ENCODE measurements at regions not wholly inside any gene's neighbourhood (a gene's known extent, or its start where the extent isn't known, plus 50 kb on each side); places are given as distances from the start of the nearest gene placed in this dataset.

GRCh38 chr3:135448520-135448919 is 517.0 kb upstream of the PPP2R3A start:
- Histone ChIP-seq H3K9me3 (ENCODE audit: insufficient read depth, low read depth, low read length) (no peaks in the 10 kb centered on the region), H3K27ac (ENCODE audit: low read length) (no peak overlapping the region), H3K4me1 (ENCODE audit: insufficient read depth, low read length) (no peaks in the 10 kb centered on the region; the same call in 1 of the 2 replicates), H3K9ac (ENCODE audit: low read depth, low read length) (no peak overlapping the region), H3K4me3 (ENCODE audit: low read length) (no peak overlapping the region), H3K36me3 (ENCODE audit: insufficient read depth, low read depth, low read length) (no peaks in the 10 kb centered on the region), H3K27me3 (ENCODE audit: insufficient read depth, low read length) (no peaks in the 10 kb centered on the region)

- H3K36me3 ChIP-seq (ENCODE audit: insufficient read depth, low read depth, low read length), result no peaks in the 10 kb centered on the region
- H3K4me3 ChIP-seq (ENCODE audit: low read length), result no peak overlapping the region
- no peak overlapping the region for H3K27ac ChIP-seq (ENCODE audit: low read length)
- no peaks in the 10 kb centered on the region for H3K27me3 ChIP-seq (ENCODE audit: insufficient read depth, low read length)
- no peaks in the 10 kb centered on the region for H3K9me3 ChIP-seq (ENCODE audit: insufficient read depth, low read depth, low read length)
- H3K9ac ChIP-seq (ENCODE audit: low read depth, low read length), result no peak overlapping the region
- H3K4me1 ChIP-seq (ENCODE audit: insufficient read depth, low read length), result no peaks in the 10 kb centered on the region; the same call in 1 of the 2 replicates
Measured at GRCh38 chr3:135449046-135449445, 516.5 kb upstream of the PPP2R3A start.

DNA sequence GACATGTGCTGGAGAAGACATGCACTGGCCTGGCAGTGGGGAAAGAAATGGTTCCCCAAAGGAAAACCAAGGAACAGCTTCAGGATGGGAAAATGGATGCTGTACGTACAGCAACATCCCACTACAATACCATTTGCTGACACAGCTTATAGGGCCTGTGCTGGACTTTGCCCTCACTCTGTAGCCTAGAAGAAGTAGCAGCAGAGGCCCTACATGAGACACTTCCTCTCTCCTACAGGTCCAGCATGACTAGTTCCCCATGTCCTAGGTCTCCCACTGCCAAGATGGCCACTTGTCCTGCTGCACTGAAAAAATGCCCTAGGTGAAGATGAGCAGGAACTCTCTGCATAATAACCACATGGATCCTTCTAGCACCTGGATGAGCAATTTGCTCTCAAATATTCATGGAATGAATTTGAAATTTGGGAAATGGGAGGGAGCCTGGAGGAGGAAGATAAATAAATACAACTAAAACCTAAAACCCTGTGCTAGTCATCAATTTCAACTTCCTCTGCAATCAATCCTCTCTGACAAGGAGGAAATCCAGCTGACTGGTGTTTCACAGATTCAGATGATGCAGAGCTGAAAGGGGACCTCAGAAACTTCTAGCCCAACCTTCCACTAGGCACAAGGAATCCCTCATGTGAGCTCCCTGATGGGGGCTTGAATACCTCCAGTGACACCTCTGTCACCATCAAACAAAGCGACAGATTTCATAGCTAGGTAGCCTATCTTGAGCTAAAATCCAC is 514.3 kb upstream of the PPP2R3A start:
- Histone ChIP-seq H3K27me3 (ENCODE audit: insufficient read depth, low read length) (no peaks in the 10 kb centered on the region), H3K36me3 (ENCODE audit: insufficient read depth, low read depth, low read length) (no peaks in the 10 kb centered on the region), H3K4me3 (ENCODE audit: low read length) (no peak overlapping the region), H3K9ac (ENCODE audit: low read depth, low read length) (no peak overlapping the region), H3K4me1 (ENCODE audit: insufficient read depth, low read length) (peaks cover 4% of the 10 kb centered on the region; the same call in 1 of the 2 replicates), H3K27ac (ENCODE audit: low read length) (no peak overlapping the region), H3K9me3 (ENCODE audit: insufficient read depth, low read depth, low read length) (no peaks in the 10 kb centered on the region)

- Histone ChIP-seq H3K36me3 (ENCODE audit: insufficient read depth, low read depth, low read length) (no peaks in the 10 kb centered on the region), H3K4me1 (ENCODE audit: insufficient read depth, low read length) (peaks cover 4% of the 10 kb centered on the region; the same call in 1 of the 2 replicates), H3K27me3 (ENCODE audit: insufficient read depth, low read length) (no peaks in the 10 kb centered on the region), H3K4me3 (ENCODE audit: low read length) (no peak overlapping the region), H3K9me3 (ENCODE audit: insufficient read depth, low read depth, low read length) (no peaks in the 10 kb centered on the region), H3K9ac (ENCODE audit: low read depth, low read length) (no peak overlapping the region), H3K27ac (ENCODE audit: low read length) (no peak overlapping the region)
Measured at GRCh38 chr3:135452881-135453280, 512.6 kb upstream of the PPP2R3A start.

- no peaks in the 10 kb centered on the region for H3K9me3 ChIP-seq (ENCODE audit: insufficient read depth, low read depth, low read length)
- H3K4me1 ChIP-seq (ENCODE audit: insufficient read depth, low read length), result peaks cover 4% of the 10 kb centered on the region; the same call in 1 of the 2 replicates
- H3K9ac ChIP-seq (ENCODE audit: low read depth, low read length), result no peak overlapping the region
- H3K4me3 ChIP-seq (ENCODE audit: low read length), result no peak overlapping the region
- H3K27ac ChIP-seq (ENCODE audit: low read length), result no peak overlapping the region
- no peaks in the 10 kb centered on the region for H3K36me3 ChIP-seq (ENCODE audit: insufficient read depth, low read depth, low read length)
- no peaks in the 10 kb centered on the region for H3K27me3 ChIP-seq (ENCODE audit: insufficient read depth, low read length)
Measured at GRCh38 chr3:135453326-135453725, 512.2 kb upstream of the PPP2R3A start.

GRCh38 chr3:135454890-135455289 is 510.6 kb upstream of the PPP2R3A start:
- peaks cover 4% of the 10 kb centered on the region; the same call in 1 of the 2 replicates for H3K4me1 ChIP-seq (ENCODE audit: insufficient read depth, low read length)
- no peak overlapping the region for H3K9ac ChIP-seq (ENCODE audit: low read depth, low read length)
- no peak overlapping the region for H3K4me3 ChIP-seq (ENCODE audit: low read length)
- H3K36me3 ChIP-seq (ENCODE audit: insufficient read depth, low read depth, low read length), result no peaks in the 10 kb centered on the region
- H3K27me3 ChIP-seq (ENCODE audit: insufficient read depth, low read length), result no peaks in the 10 kb centered on the region
- H3K9me3 ChIP-seq (ENCODE audit: insufficient read depth, low read depth, low read length), result no peaks in the 10 kb centered on the region
- no peak overlapping the region for H3K27ac ChIP-seq (ENCODE audit: low read length)

GRCh38 chr3:135456108-135456790 is 509.3 kb upstream of the PPP2R3A start:
- H3K27me3 ChIP-seq (ENCODE audit: insufficient read depth, low read length), result no peaks in the 10 kb centered on the region
- H3K9me3 ChIP-seq (ENCODE audit: insufficient read depth, low read depth, low read length), result no peaks in the 10 kb centered on the region
- H3K36me3 ChIP-seq (ENCODE audit: insufficient read depth, low read depth, low read length), result no peaks in the 10 kb centered on the region
- no peak overlapping the region for H3K27ac ChIP-seq (ENCODE audit: low read length)
- no peak overlapping the region for H3K9ac ChIP-seq (ENCODE audit: low read depth, low read length)
- H3K4me1 ChIP-seq (ENCODE audit: insufficient read depth, low read length), result peaks cover 4% of the 10 kb centered on the region; the same call in 1 of the 2 replicates
- H3K4me3 ChIP-seq (ENCODE audit: low read length), result no peak overlapping the region

DNA sequence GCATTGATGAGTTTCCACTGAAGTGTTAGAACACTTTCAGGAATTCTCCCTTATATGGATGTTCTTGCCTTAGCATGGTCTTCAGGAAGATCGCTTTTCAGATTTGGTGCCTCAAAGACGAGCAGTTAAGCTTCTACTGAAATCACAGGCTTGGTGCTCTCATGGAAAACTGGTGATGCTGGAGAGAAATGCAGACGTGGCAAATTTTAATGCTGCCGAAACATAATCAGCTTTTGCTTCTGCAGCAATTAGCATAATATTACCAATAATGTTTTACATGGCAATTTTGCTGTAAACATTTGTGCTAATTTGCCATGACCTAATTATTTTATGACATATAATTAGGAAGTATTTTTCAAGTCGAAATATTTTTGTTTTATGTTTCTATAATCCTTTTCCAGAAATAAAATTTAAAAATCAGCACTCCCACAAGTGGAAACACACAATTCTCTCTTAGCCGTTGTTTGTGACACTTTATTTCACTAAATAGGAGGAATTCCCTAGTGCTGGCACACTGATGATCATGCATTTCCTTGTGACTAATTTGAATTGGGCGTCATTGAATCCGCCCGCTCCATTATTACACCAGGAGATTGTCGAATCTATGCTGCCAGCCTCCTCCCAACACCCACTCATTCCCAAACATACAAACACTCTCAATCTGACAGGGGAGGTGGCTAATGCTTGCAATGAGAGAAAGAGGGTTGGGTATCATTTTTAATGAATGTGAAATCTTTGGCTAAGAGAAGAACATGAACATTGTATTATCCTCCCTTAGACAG is 506.8 kb upstream of the PPP2R3A start:
- Histone ChIP-seq H3K27ac (ENCODE audit: low read length) (no peak overlapping the region), H3K36me3 (ENCODE audit: insufficient read depth, low read depth, low read length) (no peaks in the 10 kb centered on the region), H3K27me3 (ENCODE audit: insufficient read depth, low read length) (no peaks in the 10 kb centered on the region), H3K9ac (ENCODE audit: low read depth, low read length) (no peak overlapping the region), H3K4me3 (ENCODE audit: low read length) (no peak overlapping the region), H3K4me1 (ENCODE audit: insufficient read depth, low read length) (peaks cover 4% of the 10 kb centered on the region; the same call in 1 of the 2 replicates), H3K9me3 (ENCODE audit: insufficient read depth, low read depth, low read length) (no peaks in the 10 kb centered on the region)

GRCh38 chr3:135460273-135460672 is 505.3 kb upstream of the PPP2R3A start:
- Histone ChIP-seq H3K27ac (ENCODE audit: low read length) (no peak overlapping the region), H3K9ac (ENCODE audit: low read depth, low read length) (no peak overlapping the region), H3K4me3 (ENCODE audit: low read length) (no peak overlapping the region), H3K9me3 (ENCODE audit: insufficient read depth, low read depth, low read length) (no peaks in the 10 kb centered on the region), H3K4me1 (ENCODE audit: insufficient read depth, low read length) (peaks cover 4% of the 10 kb centered on the region; the same call in 1 of the 2 replicates), H3K27me3 (ENCODE audit: insufficient read depth, low read length) (no peaks in the 10 kb centered on the region), H3K36me3 (ENCODE audit: insufficient read depth, low read depth, low read length) (no peaks in the 10 kb centered on the region)

DNA sequence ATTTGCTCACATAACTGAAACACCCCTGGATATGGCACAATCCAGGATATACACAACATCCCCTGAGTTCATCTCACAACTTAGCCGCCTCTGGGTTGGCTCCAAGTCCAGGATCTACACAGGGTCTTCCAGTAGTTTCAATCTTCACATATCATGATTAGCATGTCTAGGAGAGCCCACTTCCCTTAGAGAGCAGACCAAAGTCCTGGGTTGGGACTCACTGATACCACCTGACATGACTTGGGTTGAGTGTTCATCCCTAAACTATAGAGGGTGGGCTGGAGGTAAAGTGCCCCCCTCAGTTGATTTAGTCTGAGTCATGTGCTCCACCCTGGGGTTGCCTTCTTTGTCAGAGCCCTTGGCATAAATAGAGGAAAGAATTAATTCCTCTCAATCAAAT is 493.6 kb upstream of the PPP2R3A start:
- Histone ChIP-seq H3K36me3 (ENCODE audit: insufficient read depth, low read depth, low read length) (no peaks in the 10 kb centered on the region), H3K9me3 (ENCODE audit: insufficient read depth, low read depth, low read length) (0 out of 2 replicates have a peak, but pooled peaks cover under 1% of the 10 kb centered on the region), H3K9ac (ENCODE audit: low read depth, low read length) (no peak overlapping the region), H3K4me3 (ENCODE audit: low read length) (no peak overlapping the region), H3K27ac (ENCODE audit: low read length) (no peak overlapping the region), H3K27me3 (ENCODE audit: insufficient read depth, low read length) (no peaks in the 10 kb centered on the region), H3K4me1 (ENCODE audit: insufficient read depth, low read length) (no peaks in the 10 kb centered on the region)

DNA sequence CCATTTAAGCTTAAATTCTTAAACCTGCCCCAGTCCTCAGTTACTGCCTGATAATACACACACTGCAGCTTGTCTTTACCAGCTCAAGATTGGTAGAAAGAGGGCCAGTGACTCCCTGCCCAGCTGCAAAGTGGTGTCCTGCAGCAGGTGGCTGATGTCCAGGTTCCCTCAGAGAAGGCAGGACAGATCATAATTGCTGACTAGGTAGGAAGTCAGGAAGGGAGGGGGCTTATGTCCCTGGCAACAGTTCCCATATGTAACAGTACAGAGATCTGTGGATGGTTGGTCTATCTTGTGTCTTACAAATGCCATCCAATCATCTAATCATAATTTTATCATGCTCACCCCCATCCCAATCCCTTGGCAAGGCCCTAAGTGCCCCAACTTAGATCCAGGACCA is 492.1 kb upstream of the PPP2R3A start:
- Histone ChIP-seq H3K9me3 (ENCODE audit: insufficient read depth, low read depth, low read length) (no peaks in the 10 kb centered on the region), H3K4me3 (ENCODE audit: low read length) (no peak overlapping the region), H3K4me1 (ENCODE audit: insufficient read depth, low read length) (no peaks in the 10 kb centered on the region), H3K36me3 (ENCODE audit: insufficient read depth, low read depth, low read length) (no peaks in the 10 kb centered on the region), H3K27me3 (ENCODE audit: insufficient read depth, low read length) (no peaks in the 10 kb centered on the region), H3K9ac (ENCODE audit: low read depth, low read length) (no peak overlapping the region), H3K27ac (ENCODE audit: low read length) (no peak overlapping the region)

All from iPS-20b (cell line).